Ovary (tissue), 3 donors: ENCODE measurements at regions not wholly inside any gene's neighbourhood (a gene's known extent, or its start where the extent isn't known, plus 50 kb on each side); places are given as distances from the start of the nearest gene placed in this dataset.

Experiments used
- CTCF ChIP-seq, 3 donors: fragments of 450-650 bp in 2 of 3; fragments of 200-600 bp in 1 of 3; IDR thresholded peaks; one replicate each; pipeline versions ENCODE4 v1.5.1 to v1.8.0; 2016 to 2022; ENCODE audit warnings: antibody characterized with exemption in 3 of 3, mild to moderate bottlenecking in 1 of 3
- POLR2A ChIP-seq: fragments of 450-650 bp; IDR thresholded peaks from one replicate; pipeline ENCODE4 v1.6.1; 2017; ENCODE audit warnings: antibody characterized with exemption, mild to moderate bottlenecking, moderate library complexity
- donor health status: DM: no; HTN: no; CAD: no.

GRCh38 chr10:106336874-106337273 lies 827.6 kb downstream of the SORCS1 start:
- TF ChIP-seq CTCF (IDR thresholded peaks at IDR 0.05) (no peak), POLR2A (no peak)
